Stimulated activated CD8-positive, alpha-beta memory T cell treated with anti-CD3 and anti-CD28 coated beads, Interleukin-2, amount 100 ng/mL, for 48 hours (primary cell): ENCODE measurements at regions not wholly inside any gene's neighbourhood (a gene's known extent, or its start where the extent isn't known, plus 50 kb on each side); places are given as distances from the start of the nearest gene placed in this dataset.
"Not testable (repeated sequence)": the region's sequence is repeated elsewhere in the genome, so short reads cannot be mapped to it uniquely, and the experiment has no call there.

Experiments
- DNase-seq, 2 donors: peaks; one replicate each; pipeline ENCODE4 v3.0.0-alpha.2; 2020; ENCODE audit warnings: low read depth in 2 of 2

DNA sequence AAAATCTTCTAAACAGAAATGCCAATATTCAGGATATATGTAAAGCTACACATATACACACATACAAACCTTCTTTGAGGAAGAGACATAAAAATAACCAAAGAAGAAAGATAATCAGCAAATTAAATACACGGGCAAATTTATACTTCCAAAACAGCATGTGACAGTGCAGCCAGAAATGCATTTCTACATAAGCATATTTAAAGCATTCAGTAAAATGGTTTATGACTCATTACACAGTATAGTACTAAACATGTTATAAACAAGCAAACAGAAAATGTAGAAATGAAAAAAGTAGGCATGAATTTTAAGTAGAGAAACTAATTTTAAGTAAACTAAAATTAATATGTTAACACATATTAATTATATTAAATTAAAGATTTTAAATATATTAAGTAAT, 1717.2 kb downstream of the OTOL1 start:
- DNase-seq: no peak

DNA sequence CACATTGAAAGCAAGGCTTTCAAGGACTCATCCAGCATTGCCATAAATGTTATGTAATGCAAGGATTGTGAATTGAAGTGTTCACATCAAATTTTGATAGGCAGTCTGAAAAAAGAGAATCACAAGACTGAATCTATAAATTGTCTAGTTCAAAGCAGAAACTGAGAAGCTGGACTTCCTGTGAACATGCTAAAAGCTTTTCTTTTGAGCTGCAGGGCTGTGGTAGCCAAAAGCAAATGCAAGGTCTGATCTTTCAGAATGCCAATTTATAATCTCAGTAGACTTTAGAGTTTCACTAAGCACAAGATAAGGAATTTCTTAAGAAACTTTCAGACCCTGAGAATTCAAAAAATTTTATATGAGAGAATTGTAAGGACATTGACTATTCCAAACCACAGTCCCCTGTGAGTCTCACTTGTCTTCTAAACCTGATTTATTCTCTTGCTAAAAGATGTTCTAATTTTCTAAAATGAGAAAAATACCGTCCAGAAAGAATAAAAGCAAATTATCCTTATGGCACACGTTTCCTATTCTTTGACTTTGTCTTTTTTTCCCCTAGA, 1700.3 kb downstream of the OTOL1 start:
- no peak for DNase-seq

DNA sequence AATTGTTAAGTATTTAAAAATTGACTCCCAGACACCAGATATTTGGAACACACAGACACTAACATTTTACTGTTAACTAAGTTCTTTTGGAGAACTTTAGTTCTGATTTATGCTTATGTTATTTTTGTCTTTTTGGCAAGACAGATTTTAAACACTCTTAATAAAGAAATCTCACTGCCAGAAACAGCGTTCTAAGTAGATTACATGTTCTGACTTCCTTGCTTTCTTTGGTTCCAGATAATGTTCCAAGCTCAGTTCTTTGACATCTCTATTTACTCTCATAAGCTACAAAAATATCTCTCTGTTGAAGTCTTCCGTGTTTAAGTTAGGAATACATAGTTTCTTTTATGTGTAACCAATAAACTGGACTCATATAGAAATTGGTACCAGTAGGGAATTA, 1699.6 kb downstream of the OTOL1 start:
- DNase-seq: no peak

GRCh38 chr3:163185721-163186350, 1689.2 kb downstream of the OTOL1 start:
- no peak for DNase-seq

- DNase-seq: no peak
Observed at GRCh38 chr3:163175970-163176369, 1679.4 kb downstream of the OTOL1 start.

DNA sequence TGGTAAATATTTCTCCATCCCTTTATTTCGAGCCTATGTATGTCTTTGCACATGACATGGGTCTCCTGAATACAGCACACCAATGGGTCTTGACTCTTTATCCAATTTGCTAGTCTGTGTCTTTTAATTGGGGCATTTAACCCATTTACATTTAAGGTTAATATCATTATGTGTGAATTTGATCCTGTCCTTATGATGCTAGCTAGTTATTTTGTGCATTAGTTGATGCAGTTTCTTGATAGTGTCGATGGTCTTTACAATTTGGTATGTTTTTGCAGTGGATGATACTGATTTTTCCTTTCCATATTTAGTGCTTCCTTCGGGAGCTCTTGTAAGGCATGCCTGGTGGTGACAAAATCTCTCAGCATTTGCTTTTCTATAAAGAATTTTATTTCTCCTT, 1675.9 kb downstream of the OTOL1 start:
- DNase-seq: not testable (repeated sequence)

DNA sequence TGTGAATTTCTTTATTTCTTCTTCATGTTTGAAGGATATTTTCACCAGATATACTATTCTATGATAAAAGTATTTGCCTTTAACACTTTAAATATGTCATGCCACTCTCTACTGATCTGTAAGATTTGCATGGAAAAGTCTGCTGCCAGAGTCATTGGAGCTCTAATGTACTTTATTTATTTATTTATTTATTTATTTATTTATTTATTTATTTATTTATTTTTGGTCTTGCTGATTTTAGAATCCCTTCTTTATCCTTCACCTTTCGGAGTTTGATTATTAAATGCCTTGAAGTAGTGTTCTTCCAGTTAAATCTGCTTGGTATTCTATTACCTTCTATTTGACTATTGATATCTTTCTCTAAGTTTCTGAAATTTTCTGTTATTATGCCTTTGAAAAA, 1669.6 kb downstream of the OTOL1 start:
- DNase-seq: no peak

DNA sequence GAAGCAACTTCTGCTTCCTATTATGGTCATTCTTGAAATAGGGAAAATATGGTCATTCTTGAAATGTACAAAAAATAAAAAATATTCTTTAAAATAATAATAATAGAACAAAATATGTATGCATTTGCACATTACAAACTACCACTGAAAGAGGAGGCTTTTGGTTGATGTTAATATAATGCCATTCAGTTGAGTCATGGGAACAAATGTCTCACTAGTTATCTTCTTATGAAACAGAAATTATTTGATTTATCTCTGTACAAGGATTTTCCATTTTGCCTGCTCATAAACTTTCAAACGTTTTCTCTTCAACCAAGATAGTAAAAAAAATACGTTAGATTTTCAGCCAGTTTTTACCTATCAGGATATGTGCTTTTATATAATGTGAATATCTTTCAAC, 1662.7 kb downstream of the OTOL1 start:
- no peak for DNase-seq

GRCh38 chr3:163139600-163139999, 1643.0 kb downstream of the OTOL1 start:
- no peak for DNase-seq

GRCh38 chr3:163138258-163138657, 1641.7 kb downstream of the OTOL1 start:
- DNase-seq: no peak

DNA sequence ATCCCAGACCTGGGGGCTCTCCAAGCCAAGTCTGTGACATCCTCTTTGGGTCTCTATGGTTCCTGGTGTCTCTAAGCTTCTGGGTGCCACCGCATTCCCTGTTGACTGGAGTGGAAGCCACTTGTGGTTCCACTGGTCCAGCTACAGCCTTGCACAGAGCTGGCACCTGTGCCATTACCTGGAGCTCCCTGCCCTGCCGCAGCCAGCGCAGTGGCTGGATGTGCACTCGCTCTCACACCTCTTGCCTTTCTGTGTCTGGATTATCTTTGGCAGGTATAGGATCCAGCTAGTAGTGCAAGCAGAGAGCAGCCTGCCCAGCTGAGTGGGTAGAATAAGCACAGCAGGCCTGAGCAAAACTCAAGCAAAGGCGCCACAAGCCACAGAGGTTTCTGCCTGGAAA, 1635.5 kb downstream of the OTOL1 start:
- DNase-seq: no peak

DNA sequence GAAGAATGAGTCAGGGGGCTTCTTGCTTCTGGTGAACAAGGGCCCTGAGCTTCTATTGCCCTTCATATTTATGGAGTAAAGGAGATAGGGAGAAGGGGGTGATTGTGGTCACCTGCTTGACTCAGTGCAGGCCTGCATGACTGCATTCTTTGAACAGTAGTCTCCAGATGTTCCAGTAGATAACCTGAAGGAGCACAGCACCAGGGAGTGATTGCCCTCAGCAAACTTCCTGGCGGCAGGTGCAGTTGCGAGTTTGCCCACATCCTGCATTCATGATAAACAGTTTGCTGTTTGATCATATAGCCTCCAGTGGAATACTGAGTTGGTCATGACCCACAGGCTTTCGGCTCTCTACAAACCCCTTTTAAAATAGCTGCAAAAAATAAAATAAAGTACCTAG, 1632.7 kb downstream of the OTOL1 start:
- no peak for DNase-seq

- DNase-seq: no peak
Observed at GRCh38 chr3:163126115-163126514, 1629.5 kb downstream of the OTOL1 start.
